K562 (cell line): ENCODE measurements at regions not wholly inside any gene's neighbourhood (a gene's known extent, or its start where the extent isn't known, plus 50 kb on each side); places are given as distances from the start of the nearest gene placed in this dataset.

Experiments
- BCL6 ChIP-seq: fragments of 250-450 bp; sonication (Bioruptor Pico); IDR thresholded peaks from 2 replicates; pipeline ENCODE4 v1.4.0; 2020
- CTCF ChIP-seq, 3 experiments: IDR thresholded peaks in 2 of 3; conservative IDR thresholded peaks in 1 of 3; 2 replicates each; pipeline ENCODE4 v1.5.1; 2011 to 2012; ENCODE audit warnings: low read length in 3 of 3, mild to moderate bottlenecking in 3 of 3, control low read depth in 2 of 3, improper control_type of control experiment in 1 of 3, inconsistent platforms in 1 of 3, low read depth in 1 of 3, mixed read lengths in 1 of 3, moderate library complexity in 1 of 3; ENCODE audit not compliant: insufficient read depth in 2 of 3
- GTF3C2 ChIP-seq: IDR thresholded peaks from 3 replicates; pipeline ENCODE4 v1.6.1; 2011; ENCODE audit warnings: borderline replicate concordance, mild to moderate bottlenecking, moderate library complexity; ENCODE audit not compliant: insufficient read length; ENCODE audit errors: extremely low read depth
- HNRNPK ChIP-seq: fragments of 200-400 bp; formaldehyde crosslinking; IDR thresholded peaks from one replicate; pipeline ENCODE4 v1.6.1; 2018; ENCODE audit warnings: mild to moderate bottlenecking, low read depth, low read length; ENCODE audit not compliant: poor library complexity, severe bottlenecking
- HSF4 ChIP-seq: fragments of 250-450 bp; sonication (Bioruptor Pico); IDR thresholded peaks from 2 replicates; pipeline ENCODE4 v2.1.2; 2022; ENCODE audit warnings: mild to moderate bottlenecking, moderate library complexity, borderline replicate concordance
- JUND ChIP-seq, 2 experiments: IDR thresholded peaks; 2 replicates in 1 of 2; 3 replicates in 1 of 2; pipeline ENCODE4 v1.6.1; 2011; ENCODE audit warnings: borderline replicate concordance in 2 of 2, low read depth in 2 of 2, low read length in 2 of 2, improper control_type of control experiment in 1 of 2, missing biosample characterization in 1 of 2, missing genetic modification characterization in 1 of 2, missing genetic modification reagents in 1 of 2
- PTRF ChIP-seq: fragments of 450-650 bp; IDR thresholded peaks from 2 replicates; pipeline ENCODE4 v1.6.1; 2016; ENCODE audit warnings: mild to moderate bottlenecking, missing genetic modification characterization, missing compliant biosample characterization
- SIN3A ChIP-seq, 2 experiments: fragments of 150-350 bp in 1 of 2; IDR thresholded peaks; 2 replicates each; pipeline ENCODE4 v1.6.1; 2011 to 2016; ENCODE audit warnings: borderline replicate concordance in 2 of 2, low read depth in 2 of 2, low read length in 2 of 2, mild to moderate bottlenecking in 2 of 2, moderate library complexity in 2 of 2; ENCODE audit not compliant: control insufficient read depth in 1 of 2
- TSHZ1 ChIP-seq: fragments of 250-450 bp; sonication (Bioruptor Pico); IDR thresholded peaks from 2 replicates; pipeline ENCODE4 v1.4.0; 2020; ENCODE audit warnings: mild to moderate bottlenecking, moderate library complexity
- XRCC5 ChIP-seq: fragments of 200-400 bp; formaldehyde crosslinking; IDR thresholded peaks from 2 replicates; pipeline ENCODE4 v1.6.1; 2017; ENCODE audit warnings: low read depth, mild to moderate bottlenecking, low read length

- no peak for TF ChIP-seq XRCC5
- TF ChIP-seq HSF4 (CRISPR knock-in tag) = no peak
- no peak for TF ChIP-seq BCL6 (CRISPR knock-in tag)
- TF ChIP-seq SIN3A (IDR thresholded peaks at IDR 0.05; ENCODE audit: borderline replicate concordance in 2 of 2, control insufficient read depth in 1 of 2, low read depth in 2 of 2, low read length in 2 of 2) = no peak
- TF ChIP-seq PTRF = no peak
- TF ChIP-seq JUND (IDR thresholded peaks at IDR 0.05; ENCODE audit: borderline replicate concordance, low read depth, low read length) = no peak
- TF ChIP-seq JUND (tag; IDR thresholded peaks at IDR 0.05; ENCODE audit: borderline replicate concordance, low read depth, low read length) = no peak
- TF ChIP-seq CTCF (IDR thresholded peaks at IDR 0.05 in 2 of 3, conservative IDR thresholded peaks at IDR 0.05 in 1 of 3; ENCODE audit: insufficient read depth in 2 of 3, low read depth in 1 of 3, low read length in 3 of 3) = no peak
- no peak for TF ChIP-seq GTF3C2
- no peak for TF ChIP-seq TSHZ1 (CRISPR knock-in tag)
- no peak for TF ChIP-seq HNRNPK
These were observed 170.2 kb upstream of the MAD2L1 start for GRCh38 chr4:120236873-120237272.
